HG02763 (cell line): ENCODE measurements at regions not wholly inside any gene's neighbourhood (a gene's known extent, or its start where the extent isn't known, plus 50 kb on each side); places are given as distances from the start of the nearest gene placed in this dataset.

Source experiments
- ATAC-seq: cut with Tn5 transposase; IDR thresholded peaks from one replicate; pipeline ENCODE4 v1.9.1; 2021; ENCODE audit warnings: mild to moderate bottlenecking, moderate library complexity; ENCODE audit not compliant: unreplicated experiment

DNA sequence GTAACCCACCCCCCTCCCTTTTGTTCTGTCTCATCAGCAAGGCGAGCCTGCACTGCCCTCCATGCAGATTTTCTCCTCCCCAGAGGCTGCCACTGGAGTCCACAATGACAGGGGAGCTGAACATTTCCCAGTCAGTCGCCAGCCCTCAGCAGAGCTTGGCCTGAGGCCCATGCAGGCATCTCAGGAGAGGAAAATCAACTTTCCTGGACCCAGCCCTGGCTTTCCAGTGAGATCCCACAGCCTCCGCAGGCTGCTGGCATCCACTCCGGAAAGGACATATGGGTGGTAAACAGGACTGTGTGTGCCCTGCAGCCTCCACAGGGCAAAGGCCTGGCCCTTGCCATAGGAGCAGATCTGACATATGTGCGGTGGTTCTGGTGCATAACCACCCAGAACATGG is 253.8 kb downstream of the TNS1 start:
- no peak for ATAC-seq

DNA sequence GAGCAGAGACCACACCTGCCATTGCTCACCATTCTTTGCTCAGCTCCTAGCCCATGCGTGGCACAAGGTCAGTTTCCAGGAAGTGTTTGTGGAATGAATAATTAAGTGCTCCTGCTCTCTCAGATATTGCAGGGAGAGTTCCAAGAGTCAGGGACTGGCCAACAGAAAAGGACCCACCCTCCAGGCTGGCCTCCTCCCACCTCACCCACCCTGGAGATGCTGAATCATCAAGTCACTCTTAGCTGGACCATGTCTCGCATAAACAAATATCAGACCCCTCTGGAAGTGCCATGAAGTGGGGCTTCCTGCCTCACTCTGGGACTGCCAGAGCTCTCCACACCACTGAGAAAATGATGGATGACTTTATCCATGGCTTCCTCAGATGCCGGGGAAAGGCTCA is 256.0 kb downstream of the TNS1 start:
- ATAC-seq: no peak

DNA sequence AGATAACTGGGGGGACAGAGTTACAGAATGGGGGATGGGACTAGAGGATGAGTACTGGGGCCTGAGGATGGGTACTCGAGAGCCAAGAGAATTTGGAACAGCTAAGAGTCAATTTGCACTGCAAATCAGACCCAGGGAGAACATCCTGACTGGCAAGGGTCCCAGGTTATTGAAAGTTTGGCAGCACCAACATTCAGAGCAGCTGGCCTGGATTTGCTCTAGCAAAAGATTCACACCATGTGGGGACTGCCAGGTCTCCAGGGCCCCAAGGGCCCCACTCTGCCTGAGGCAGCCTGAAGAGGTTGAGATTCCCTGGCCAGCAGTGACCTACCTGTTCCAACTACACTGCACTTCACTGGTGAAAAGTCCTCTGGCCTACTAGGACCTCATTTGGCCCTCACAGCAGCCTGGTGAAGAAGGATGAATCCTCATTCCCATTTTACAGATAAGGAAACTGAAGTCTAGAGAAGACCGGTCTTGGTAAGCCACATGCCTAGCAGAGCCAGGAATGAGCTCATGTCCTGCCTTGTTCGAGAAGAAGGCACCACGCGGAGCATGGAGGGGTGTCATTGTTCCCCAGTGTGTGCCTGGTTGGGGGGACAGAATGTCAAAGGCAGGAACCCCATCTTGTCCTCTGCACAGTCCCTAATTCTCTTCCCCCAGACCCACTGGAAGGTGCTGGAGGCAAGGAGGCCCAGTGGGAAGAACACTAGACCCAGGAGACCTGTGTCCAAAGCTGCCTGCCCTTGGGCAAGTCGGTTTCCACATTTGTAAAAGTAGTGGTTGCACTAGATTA is 258.6 kb downstream of the TNS1 start:
- no peak for ATAC-seq

- ATAC-seq: no peak
These were observed 259.4 kb downstream of the TNS1 start for GRCh38 chr2:217743407-217743806.

DNA sequence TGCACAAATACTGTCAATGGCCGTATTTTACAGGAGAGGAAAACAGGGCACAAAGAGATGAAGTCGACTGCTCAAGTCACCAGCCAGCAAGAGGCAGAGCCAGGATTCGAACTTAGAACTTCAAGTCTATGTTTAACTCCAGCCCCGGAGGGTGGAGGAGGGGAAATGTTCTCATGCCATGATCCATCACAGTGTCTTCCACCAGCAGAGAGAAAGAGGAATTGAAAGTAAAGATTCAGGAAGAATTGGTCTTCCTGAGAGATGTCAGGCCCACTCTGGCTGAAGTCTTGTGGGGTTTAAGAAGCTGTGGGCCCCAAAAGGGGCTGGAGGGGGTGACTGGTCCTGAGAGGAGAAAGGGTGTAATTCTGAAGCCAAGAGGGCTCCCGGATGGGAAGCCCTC is 260.0 kb downstream of the TNS1 start:
- no peak for ATAC-seq

- ATAC-seq: no peak
These were observed 260.5 kb downstream of the TNS1 start for GRCh38 chr2:217742276-217742675.

DNA sequence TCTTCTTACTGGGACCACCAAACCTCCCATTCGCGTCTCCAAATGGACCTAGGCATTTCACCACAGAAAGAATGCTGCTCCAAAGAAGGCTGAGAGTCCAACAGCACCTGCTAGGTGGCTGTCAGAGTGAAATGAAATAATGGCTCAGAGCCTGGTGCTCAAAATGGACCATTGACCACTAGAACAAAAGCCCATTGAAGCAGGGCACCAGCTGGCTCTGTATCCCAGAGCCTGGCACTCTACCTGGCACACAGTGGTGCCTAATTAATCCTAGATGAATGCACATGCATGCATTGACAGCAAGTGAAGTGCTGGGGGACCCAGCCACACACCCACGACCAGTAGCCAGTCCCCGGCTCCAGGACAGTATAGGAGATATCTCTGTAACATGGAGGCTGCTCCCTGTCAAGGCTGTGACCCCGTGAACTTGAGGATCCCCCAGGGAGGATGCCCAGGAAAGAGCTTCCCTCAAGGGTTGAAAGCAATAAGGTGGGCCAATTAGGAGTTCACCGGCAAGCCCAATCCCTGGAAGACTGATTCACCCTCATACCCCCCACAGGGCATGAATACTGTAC is 261.3 kb downstream of the TNS1 start:
- no peak for ATAC-seq

DNA sequence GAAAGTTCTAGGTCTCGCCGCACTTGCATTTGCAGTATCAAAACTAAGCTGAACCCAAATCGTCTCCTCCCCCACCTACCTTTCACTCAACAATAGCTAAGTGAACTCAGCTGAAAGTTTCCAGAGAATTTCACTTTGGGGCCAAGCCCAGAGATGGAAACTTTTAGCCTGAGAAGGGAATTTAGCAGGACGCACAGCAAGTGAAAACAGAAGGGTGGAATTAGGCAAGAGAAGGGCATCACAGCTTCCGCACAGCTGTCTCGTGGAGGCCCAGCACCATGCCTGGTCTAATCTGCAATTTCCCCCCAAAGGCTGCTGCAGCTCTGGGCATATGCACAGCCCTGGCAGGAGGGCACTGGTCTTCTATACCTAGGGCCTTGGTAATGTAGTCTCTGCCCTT is 262.0 kb downstream of the TNS1 start:
- no peak for ATAC-seq

- ATAC-seq: no peak
These were observed 262.6 kb downstream of the TNS1 start for GRCh38 chr2:217740178-217740577.

GRCh38 chr2:217739741-217740140 is 263.1 kb downstream of the TNS1 start:
- ATAC-seq: no peak

DNA sequence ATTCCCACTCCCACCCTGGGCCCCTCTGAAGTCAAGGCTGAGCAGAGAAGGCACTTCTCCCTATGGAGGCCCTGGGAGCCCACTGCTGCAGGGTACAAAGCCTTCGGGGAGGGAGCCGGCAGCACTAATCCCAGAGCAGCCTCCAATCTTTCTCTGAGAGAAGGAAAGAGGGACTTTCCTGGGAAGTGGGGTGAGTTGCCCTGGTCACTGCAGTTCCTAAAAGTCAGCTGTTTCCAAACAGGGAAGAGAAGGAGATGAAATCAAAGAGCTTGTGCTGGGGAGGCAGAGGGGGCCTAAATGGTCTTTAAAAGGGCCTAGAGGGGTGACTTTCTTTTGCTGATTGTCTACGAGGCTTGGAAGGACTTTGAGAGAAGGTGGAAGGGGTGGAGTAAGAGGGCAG is 264.7 kb downstream of the TNS1 start:
- no peak for ATAC-seq

DNA sequence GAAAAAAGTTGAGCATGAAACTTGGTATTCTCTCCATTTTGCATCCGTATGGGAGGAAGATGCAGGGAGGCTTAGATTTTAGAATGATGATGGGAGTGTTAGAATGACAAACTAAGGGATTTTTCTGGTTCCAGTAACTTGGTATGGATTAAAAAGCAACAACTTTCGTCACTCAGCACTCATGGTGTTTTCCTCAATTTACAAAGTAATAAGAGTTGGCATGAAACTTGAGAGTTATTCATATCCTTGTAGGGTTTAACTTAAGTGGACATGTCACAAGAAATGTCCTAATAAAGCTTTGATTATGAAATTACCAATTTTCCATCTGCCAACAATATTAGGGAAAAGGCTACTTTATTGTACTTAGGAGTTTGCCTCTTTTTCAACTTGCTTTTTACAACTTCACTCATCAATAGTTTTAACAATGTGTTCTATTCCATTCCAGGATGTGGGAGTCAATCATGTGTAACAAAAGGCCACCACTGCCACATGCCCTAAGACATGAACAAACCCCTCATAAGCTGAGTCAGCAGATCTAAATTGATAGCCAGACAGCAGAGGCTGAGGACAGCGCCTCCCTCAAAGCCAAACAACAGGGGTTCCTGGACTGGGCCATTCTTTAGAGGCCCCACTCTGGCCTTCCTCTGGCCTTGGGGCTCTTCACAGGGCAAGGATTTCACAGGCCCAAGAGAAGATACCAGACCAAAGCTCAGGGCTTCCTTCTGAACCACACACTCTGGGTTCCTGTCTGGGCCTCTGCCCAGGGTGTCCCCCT is 265.8 kb downstream of the TNS1 start:
- no peak for ATAC-seq

- no peak for ATAC-seq
These were observed 266.9 kb downstream of the TNS1 start for GRCh38 chr2:217735899-217736298.

- no peak for ATAC-seq
These were observed 267.8 kb downstream of the TNS1 start for GRCh38 chr2:217735034-217735433.

DNA sequence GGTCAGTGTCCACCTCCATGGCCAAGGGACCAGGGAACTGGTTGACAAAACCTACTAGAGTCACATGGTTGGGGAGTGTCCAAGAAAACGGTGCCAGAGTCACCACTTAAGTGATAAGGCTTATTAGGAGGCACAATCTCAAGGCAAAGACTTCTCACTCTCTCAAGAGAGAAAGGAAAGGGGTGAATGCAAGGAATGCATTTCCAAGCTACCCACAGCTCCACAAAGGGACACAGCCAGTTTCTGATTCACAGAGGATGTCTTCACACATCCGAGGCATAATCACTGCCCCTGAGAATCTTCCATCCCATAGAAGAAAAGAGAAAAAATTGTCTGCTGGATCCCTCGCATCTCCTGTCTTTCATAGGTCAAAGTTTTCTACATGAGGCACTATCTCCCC is 269.3 kb downstream of the TNS1 start:
- no peak for ATAC-seq

GRCh38 chr2:217732992-217733391 is 269.8 kb downstream of the TNS1 start:
- no peak for ATAC-seq

GRCh38 chr2:217731805-217732204 is 271.0 kb downstream of the TNS1 start:
- no peak for ATAC-seq

DNA sequence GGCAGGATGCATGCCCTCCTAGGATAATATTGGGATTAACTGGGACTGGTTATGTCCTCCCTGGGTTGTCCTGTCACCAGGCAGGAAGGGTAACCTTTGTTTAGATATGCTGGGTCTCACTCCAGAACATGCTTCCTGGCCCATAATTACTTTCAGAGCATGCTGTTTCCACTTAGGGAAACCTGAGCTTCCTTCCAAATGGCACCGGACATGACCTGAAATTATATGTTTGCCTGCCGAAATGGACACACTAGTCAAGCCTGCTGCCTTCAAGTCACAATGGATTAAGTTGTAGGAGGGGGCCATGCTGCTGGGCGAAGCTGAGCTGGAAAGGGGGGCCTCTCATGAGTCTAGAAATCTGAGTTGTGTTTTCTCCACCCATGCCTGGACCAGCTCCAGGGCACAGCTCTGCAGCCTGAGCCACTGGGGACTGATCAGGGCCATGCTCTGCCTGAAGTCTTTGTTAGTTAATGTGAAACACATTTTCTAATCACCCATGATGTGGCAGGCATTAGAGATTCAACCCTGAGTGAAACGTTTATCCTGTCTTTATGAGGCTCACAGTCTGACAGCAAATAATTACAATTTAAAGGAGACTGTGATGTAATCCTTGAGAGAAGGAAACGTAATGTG is 273.3 kb downstream of the TNS1 start:
- no peak for ATAC-seq

DNA sequence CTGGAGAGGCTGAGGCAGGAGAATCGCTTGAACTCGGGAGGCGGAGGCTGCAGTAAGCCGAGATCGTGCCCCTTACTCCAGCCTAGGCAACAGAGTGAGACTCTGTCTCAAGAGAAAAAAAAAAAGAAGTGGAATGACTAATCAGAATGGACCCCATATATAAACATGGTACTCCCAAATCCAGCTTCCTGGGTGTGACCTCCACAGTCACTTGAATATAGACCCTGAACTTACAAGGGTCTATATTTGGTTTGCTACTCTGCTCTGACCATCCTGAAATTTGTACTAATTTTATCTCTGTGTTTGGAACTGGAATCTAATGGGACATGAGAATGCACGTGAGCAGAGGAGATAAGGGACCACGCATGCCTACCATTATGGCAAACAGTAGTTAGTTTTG is 275.0 kb downstream of the TNS1 start:
- no peak for ATAC-seq

DNA sequence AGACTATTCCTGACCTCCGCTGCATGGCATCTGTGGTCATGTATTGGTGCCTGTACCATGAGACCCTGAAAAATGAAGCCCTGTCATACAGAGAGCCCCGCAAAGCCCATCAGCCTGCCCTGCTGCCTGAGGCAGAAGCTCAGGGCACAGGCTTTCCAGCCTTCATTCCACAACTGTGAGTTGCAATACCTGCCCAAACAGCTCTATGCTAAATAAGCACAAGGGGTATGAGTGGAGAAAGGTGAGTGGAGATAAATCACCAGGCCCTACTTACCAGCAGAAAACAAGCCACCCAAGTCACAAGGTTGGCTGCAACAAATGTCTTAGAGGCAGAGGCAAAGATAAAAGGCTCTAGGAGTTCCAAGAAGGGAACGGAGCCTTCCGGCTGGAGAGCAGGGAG is 277.4 kb downstream of the TNS1 start:
- no peak for ATAC-seq

DNA sequence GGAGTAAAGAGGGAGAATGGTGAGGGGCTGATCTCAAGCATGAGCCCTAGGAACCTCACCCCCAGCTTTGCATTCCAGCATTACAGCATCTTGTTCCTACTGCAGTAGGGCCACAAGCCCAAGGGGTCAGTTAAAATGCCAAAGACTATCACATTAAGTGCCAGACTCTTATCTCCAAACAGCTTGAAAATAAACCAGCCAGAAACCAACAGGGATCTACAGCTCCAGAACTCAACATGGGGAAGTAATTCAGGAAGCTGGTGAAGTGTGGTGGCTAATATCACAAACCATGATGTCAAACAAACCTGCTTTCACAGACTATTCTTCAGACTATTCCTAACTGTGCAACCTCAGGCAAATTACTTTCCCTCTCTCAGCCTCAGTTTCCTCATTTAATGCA is 278.3 kb downstream of the TNS1 start:
- ATAC-seq: no peak

- ATAC-seq: no peak
These were observed 278.8 kb downstream of the TNS1 start for GRCh38 chr2:217723981-217724380.
